Keratinocyte (primary cell): ENCODE measurements at regions not wholly inside any gene's neighbourhood (a gene's known extent, or its start where the extent isn't known, plus 50 kb on each side); places are given as distances from the start of the nearest gene placed in this dataset.

Source experiments
- EZH2 ChIP-seq: IDR thresholded peaks from one replicate; pipeline ENCODE4 v1.6.1; 2012; ENCODE audit warnings: inconsistent platforms, mild to moderate bottlenecking, low read length, moderate library complexity
- TF ChIP-seq, protein P1 (sequence below), 3 experiments: IDR thresholded peaks in 1 of 3; conservative IDR thresholded peaks in 1 of 3; optimal IDR thresholded peaks in 1 of 3; 2 replicates in 2 of 3; 3 replicates in 1 of 3; pipeline versions ENCODE3 to v1.5.1; 2011; ENCODE audit warnings: low read length in 3 of 3, mild to moderate bottlenecking in 3 of 3, moderate library complexity in 2 of 3, control low read depth in 1 of 3, inconsistent platforms in 1 of 3; ENCODE audit not compliant: insufficient read depth in 2 of 3; ENCODE audit errors: extremely low read depth in 1 of 3

GRCh38 chrX:10922159-10922558, 189.0 kb upstream of the HCCS start:
- TF ChIP-seq, protein P1, sequence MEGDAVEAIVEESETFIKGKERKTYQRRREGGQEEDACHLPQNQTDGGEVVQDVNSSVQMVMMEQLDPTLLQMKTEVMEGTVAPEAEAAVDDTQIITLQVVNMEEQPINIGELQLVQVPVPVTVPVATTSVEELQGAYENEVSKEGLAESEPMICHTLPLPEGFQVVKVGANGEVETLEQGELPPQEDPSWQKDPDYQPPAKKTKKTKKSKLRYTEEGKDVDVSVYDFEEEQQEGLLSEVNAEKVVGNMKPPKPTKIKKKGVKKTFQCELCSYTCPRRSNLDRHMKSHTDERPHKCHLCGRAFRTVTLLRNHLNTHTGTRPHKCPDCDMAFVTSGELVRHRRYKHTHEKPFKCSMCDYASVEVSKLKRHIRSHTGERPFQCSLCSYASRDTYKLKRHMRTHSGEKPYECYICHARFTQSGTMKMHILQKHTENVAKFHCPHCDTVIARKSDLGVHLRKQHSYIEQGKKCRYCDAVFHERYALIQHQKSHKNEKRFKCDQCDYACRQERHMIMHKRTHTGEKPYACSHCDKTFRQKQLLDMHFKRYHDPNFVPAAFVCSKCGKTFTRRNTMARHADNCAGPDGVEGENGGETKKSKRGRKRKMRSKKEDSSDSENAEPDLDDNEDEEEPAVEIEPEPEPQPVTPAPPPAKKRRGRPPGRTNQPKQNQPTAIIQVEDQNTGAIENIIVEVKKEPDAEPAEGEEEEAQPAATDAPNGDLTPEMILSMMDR (optimal IDR thresholded peaks at IDR 0.05 in 1 of 3, IDR thresholded peaks at IDR 0.05 in 1 of 3, conservative IDR thresholded peaks at IDR 0.05 in 1 of 3; ENCODE audit: extremely low read depth in 1 of 3, insufficient read depth in 2 of 3, low read length in 3 of 3) = no peak
- TF ChIP-seq EZH2 = no peak
